ENCODE measurements at regions not wholly inside any gene's neighbourhood (a gene's known extent, or its start where the extent isn't known, plus 50 kb on each side); places are given as distances from the start of the nearest gene placed in this dataset.

GRCh38 chr3:163266731-163267130 is 1770.1 kb downstream of the OTOL1 start:
- TF ChIP-seq, protein P1, sequence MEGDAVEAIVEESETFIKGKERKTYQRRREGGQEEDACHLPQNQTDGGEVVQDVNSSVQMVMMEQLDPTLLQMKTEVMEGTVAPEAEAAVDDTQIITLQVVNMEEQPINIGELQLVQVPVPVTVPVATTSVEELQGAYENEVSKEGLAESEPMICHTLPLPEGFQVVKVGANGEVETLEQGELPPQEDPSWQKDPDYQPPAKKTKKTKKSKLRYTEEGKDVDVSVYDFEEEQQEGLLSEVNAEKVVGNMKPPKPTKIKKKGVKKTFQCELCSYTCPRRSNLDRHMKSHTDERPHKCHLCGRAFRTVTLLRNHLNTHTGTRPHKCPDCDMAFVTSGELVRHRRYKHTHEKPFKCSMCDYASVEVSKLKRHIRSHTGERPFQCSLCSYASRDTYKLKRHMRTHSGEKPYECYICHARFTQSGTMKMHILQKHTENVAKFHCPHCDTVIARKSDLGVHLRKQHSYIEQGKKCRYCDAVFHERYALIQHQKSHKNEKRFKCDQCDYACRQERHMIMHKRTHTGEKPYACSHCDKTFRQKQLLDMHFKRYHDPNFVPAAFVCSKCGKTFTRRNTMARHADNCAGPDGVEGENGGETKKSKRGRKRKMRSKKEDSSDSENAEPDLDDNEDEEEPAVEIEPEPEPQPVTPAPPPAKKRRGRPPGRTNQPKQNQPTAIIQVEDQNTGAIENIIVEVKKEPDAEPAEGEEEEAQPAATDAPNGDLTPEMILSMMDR (IDR thresholded peaks at IDR 0.05; ENCODE audit: low read depth, low read length, missing control alignments), result no peak
- no peak for DNase-seq (ENCODE audit: low read depth)
- H3K4me3 ChIP-seq (ENCODE audit: low read depth, low read length), result no peak overlapping the region

DNA sequence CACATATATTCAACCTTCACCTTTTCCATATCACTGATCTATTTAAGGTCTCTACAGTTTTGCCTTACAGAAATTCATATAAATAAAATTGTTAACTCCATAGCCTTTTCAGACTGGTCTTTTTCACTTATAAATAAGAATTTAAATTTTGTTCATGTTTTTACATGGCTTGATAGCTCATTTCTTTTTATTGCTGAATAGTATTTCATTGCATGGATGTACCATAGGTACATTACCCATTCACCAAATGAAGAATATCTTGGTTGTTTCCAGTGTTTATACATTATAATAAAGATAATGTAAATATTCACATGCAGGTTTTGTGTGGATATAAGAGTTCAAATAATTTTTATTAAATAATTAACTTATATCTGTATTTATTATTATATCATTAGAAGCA is 1765.0 kb downstream of the OTOL1 start:
- TF ChIP-seq, protein P1 (IDR thresholded peaks at IDR 0.05; ENCODE audit: low read depth, low read length, missing control alignments), result no peak
- DNase-seq (ENCODE audit: low read depth), result no peak
- no peak overlapping the region for H3K4me3 ChIP-seq (ENCODE audit: low read depth, low read length)

- TF ChIP-seq, protein P1 (IDR thresholded peaks at IDR 0.05; ENCODE audit: low read depth, low read length, missing control alignments), result no peak
- H3K4me3 ChIP-seq (ENCODE audit: low read depth, low read length), result no peak overlapping the region
- DNase-seq (ENCODE audit: low read depth), result no peak
These were observed 1764.4 kb downstream of the OTOL1 start for GRCh38 chr3:163261056-163261455.

GRCh38 chr3:163218336-163218735 is 1721.7 kb downstream of the OTOL1 start:
- DNase-seq (ENCODE audit: low read depth), result no peak
- H3K4me3 ChIP-seq (ENCODE audit: low read depth, low read length), result no peak overlapping the region
- TF ChIP-seq, protein P1 (IDR thresholded peaks at IDR 0.05; ENCODE audit: low read depth, low read length, missing control alignments), result no peak

DNA sequence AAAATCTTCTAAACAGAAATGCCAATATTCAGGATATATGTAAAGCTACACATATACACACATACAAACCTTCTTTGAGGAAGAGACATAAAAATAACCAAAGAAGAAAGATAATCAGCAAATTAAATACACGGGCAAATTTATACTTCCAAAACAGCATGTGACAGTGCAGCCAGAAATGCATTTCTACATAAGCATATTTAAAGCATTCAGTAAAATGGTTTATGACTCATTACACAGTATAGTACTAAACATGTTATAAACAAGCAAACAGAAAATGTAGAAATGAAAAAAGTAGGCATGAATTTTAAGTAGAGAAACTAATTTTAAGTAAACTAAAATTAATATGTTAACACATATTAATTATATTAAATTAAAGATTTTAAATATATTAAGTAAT is 1717.2 kb downstream of the OTOL1 start:
- no peak overlapping the region for H3K4me3 ChIP-seq (ENCODE audit: low read depth, low read length)
- TF ChIP-seq, protein P1 (IDR thresholded peaks at IDR 0.05; ENCODE audit: low read depth, low read length, missing control alignments), result no peak
- DNase-seq (ENCODE audit: low read depth), result no peak

GRCh38 chr3:163196815-163197374 is 1700.3 kb downstream of the OTOL1 start:
- no peak for DNase-seq (ENCODE audit: low read depth)
- TF ChIP-seq, protein P1 (IDR thresholded peaks at IDR 0.05; ENCODE audit: low read depth, low read length, missing control alignments), result no peak

GRCh38 chr3:163196245-163196644 is 1699.6 kb downstream of the OTOL1 start:
- DNase-seq (ENCODE audit: low read depth), result no peak
- H3K4me3 ChIP-seq (ENCODE audit: low read depth, low read length), result no peak overlapping the region
- TF ChIP-seq, protein P1 (IDR thresholded peaks at IDR 0.05; ENCODE audit: low read depth, low read length, missing control alignments), result no peak

More at GRCh38 chr3:163196815-163197374, 1700.3 kb downstream of the OTOL1 start:
- H3K4me3 ChIP-seq (ENCODE audit: low read depth, low read length), result no peak overlapping the region

Measured in GM12864 (cell line).